ENCODE measurements at regions not wholly inside any gene's neighbourhood (a gene's known extent, or its start where the extent isn't known, plus 50 kb on each side); places are given as distances from the start of the nearest gene placed in this dataset.

DNA sequence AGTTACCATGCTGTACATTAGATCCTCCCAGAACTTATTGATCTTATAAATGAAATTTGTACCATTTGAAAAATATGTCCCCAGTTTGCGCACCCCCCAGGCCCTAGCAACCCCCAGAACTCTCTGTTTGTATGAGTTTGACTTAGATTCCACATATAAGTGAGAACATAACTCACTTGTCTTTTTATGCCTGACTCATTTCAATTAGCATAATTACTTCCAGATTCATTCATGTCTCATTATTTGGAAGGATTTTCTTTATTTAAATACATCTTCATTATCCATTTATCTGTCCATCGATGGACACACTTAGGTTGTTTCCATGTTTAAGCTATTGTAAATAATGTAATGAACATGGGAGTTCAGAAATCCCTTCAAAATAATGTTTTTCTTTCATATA is 705.9 kb downstream of the CCDC85A start:
- no peak overlapping the region for H3K4me3 Mint-ChIP-seq (ENCODE audit: unreplicated experiment)
- peaks cover 3% of the 10 kb centered on the region for H3K9me3 Mint-ChIP-seq (ENCODE audit: low read depth)
- DNase-seq (ENCODE audit: low spot score): no peak
- no peaks in the 10 kb centered on the region for H3K36me3 Mint-ChIP-seq (ENCODE audit: low read depth)
- H3K27me3 Mint-ChIP-seq (ENCODE audit: low read depth): peaks cover 3% of the 10 kb centered on the region
- H3K27ac Mint-ChIP-seq (ENCODE audit: unreplicated experiment): no peak overlapping the region
- no peaks in the 10 kb centered on the region for H3K4me1 Mint-ChIP-seq (ENCODE audit: low read depth)
- TF ChIP-seq, protein P1, sequence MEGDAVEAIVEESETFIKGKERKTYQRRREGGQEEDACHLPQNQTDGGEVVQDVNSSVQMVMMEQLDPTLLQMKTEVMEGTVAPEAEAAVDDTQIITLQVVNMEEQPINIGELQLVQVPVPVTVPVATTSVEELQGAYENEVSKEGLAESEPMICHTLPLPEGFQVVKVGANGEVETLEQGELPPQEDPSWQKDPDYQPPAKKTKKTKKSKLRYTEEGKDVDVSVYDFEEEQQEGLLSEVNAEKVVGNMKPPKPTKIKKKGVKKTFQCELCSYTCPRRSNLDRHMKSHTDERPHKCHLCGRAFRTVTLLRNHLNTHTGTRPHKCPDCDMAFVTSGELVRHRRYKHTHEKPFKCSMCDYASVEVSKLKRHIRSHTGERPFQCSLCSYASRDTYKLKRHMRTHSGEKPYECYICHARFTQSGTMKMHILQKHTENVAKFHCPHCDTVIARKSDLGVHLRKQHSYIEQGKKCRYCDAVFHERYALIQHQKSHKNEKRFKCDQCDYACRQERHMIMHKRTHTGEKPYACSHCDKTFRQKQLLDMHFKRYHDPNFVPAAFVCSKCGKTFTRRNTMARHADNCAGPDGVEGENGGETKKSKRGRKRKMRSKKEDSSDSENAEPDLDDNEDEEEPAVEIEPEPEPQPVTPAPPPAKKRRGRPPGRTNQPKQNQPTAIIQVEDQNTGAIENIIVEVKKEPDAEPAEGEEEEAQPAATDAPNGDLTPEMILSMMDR (IDR thresholded peaks at IDR 0.05): no peak

DNA sequence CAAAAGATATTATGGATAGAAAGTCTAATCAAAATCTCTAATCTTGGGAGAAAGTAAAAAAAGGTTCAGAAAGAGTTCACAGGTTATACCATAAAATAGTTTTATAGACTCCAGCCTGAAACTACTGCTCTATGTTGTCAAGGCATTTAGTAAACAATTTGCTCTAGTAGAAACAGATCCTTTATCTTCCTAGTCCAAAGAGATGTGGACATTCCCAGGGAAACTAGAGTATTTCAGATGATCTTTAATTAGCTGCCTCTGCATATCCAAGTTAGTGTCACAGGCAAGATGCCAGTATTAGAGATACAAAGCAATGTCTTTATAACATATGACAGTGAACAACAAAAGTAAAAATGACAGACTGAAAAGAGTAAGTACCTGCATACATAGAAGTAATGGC is 708.6 kb downstream of the CCDC85A start:
- Mint-ChIP-seq H3K27me3 (ENCODE audit: low read depth) (peaks cover 2% of the 10 kb centered on the region), H3K4me3 (ENCODE audit: unreplicated experiment) (no peak overlapping the region), H3K4me1 (ENCODE audit: low read depth) (no peaks in the 10 kb centered on the region), H3K9me3 (ENCODE audit: low read depth) (peaks cover 3% of the 10 kb centered on the region), H3K36me3 (ENCODE audit: low read depth) (no peaks in the 10 kb centered on the region), H3K27ac (ENCODE audit: unreplicated experiment) (no peak overlapping the region)
- TF ChIP-seq, protein P1 (IDR thresholded peaks at IDR 0.05): no peak
- DNase-seq (ENCODE audit: low spot score): no peak

DNA sequence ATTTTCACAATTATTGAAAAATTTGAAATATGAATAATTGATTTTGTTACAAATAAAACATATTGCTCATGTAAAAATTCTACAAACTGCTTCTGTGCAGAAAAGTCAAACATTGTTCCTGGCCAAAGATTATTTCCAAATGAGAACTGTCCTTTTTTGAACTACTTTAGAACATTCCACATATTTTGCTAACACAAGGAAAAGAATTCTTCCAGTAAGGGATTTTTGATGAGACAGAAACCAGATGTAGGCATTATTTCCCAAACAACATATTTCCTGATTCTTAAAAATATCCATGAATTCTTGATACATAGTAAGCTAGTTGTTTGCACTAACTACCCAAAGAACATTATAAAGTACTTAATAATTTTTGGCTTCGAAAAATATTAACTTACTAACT is 715.2 kb downstream of the CCDC85A start:
- TF ChIP-seq, protein P1 (IDR thresholded peaks at IDR 0.05): no peak
- no peak overlapping the region for H3K4me3 Mint-ChIP-seq (ENCODE audit: unreplicated experiment)
- no peaks in the 10 kb centered on the region for H3K36me3 Mint-ChIP-seq (ENCODE audit: low read depth)
- peaks cover 4% of the 10 kb centered on the region for H3K27me3 Mint-ChIP-seq (ENCODE audit: low read depth)
- H3K9me3 Mint-ChIP-seq (ENCODE audit: low read depth): peaks cover under 1% of the 10 kb centered on the region
- DNase-seq (ENCODE audit: low spot score): no peak
- H3K4me1 Mint-ChIP-seq (ENCODE audit: low read depth): no peaks in the 10 kb centered on the region
- H3K27ac Mint-ChIP-seq (ENCODE audit: unreplicated experiment): no peak overlapping the region

DNA sequence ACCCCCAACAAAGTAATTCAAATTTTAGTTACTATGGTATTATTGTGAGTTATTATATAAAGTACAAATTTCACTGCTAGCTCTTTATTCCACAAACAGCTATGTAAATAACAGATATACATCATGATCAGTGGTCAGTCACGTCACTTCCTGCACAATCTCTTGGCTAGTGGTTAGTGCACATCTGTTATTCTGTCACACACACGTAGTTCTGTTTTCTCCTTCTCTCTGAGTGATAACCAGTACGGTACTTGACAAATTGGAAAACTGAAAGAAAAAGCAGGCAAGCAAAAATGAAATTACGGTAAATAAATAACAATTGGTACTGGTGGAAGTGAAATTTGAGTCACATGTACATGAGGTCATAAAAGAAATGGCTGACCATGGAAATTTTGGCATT is 728.7 kb downstream of the CCDC85A start:
- Mint-ChIP-seq H3K27ac (ENCODE audit: unreplicated experiment) (no peak overlapping the region), H3K4me1 (ENCODE audit: low read depth) (no peaks in the 10 kb centered on the region), H3K36me3 (ENCODE audit: low read depth) (no peaks in the 10 kb centered on the region), H3K9me3 (ENCODE audit: low read depth) (peaks cover 29% of the 10 kb centered on the region), H3K27me3 (ENCODE audit: low read depth) (no peaks in the 10 kb centered on the region), H3K4me3 (ENCODE audit: unreplicated experiment) (no peak overlapping the region)
- DNase-seq (ENCODE audit: low spot score): no peak
- TF ChIP-seq, protein P1 (IDR thresholded peaks at IDR 0.05): no peak

DNA sequence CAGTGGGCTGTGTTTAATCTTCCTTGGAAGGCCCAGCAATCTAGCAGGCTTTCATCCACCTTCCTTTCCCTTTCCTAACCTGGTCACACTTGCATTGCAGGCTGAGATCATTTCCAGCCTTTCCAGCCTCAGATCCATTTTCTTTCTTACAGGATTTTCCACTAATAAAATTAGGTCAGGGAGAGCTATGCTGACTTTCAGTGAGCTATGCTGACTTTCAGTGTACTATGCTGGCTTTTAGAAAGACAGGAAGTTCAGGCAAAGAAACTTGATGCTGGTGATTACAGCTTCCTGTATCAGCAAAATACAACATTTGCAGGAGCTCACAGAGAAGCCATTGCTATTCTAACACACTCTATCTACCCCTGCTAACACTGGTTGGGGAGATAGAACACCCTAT is 735.0 kb downstream of the CCDC85A start:
- TF ChIP-seq, protein P1 (IDR thresholded peaks at IDR 0.05): no peak
- Mint-ChIP-seq H3K4me1 (ENCODE audit: low read depth) (no peaks in the 10 kb centered on the region), H3K27ac (ENCODE audit: unreplicated experiment) (no peak overlapping the region)

More for the DNA sequence above, 735.0 kb downstream of the CCDC85A start:
- no peak for DNase-seq (ENCODE audit: low spot score)
- no peaks in the 10 kb centered on the region for H3K36me3 Mint-ChIP-seq (ENCODE audit: low read depth)
- H3K27me3 Mint-ChIP-seq (ENCODE audit: low read depth): no peaks in the 10 kb centered on the region
- H3K9me3 Mint-ChIP-seq (ENCODE audit: low read depth): peaks cover 31% of the 10 kb centered on the region
- H3K4me3 Mint-ChIP-seq (ENCODE audit: unreplicated experiment): no peak overlapping the region
